GM18870 (cell line): ENCODE measurements at regions not wholly inside any gene's neighbourhood (a gene's known extent, or its start where the extent isn't known, plus 50 kb on each side); places are given as distances from the start of the nearest gene placed in this dataset.

Experiments
- ATAC-seq: cut with Tn5 transposase; IDR thresholded peaks from one replicate; pipeline ENCODE4 v1.9.1; 2021; ENCODE audit warnings: moderate library complexity; ENCODE audit not compliant: unreplicated experiment

DNA sequence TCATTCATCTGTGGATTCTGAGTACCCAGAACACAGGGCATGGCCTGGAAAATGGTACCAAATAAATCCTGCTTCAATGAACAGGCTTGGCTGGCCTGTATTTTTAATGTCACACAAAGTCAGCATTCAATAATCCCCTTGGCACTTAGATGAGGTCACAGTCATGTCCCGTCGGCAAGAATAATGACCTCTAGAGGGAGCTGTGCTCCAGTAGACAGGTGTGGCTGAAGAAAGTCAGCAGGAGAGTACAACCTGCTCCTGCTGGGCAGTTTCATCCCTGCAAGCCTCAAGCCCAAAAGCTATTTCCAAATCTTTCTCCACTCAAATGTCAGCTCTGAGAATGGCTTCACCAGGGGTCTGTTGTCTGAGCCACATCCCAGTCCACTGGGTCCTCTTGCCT, 404.0 kb upstream of the F9 start:
- peak; percentile 84 for ATAC-seq

DNA sequence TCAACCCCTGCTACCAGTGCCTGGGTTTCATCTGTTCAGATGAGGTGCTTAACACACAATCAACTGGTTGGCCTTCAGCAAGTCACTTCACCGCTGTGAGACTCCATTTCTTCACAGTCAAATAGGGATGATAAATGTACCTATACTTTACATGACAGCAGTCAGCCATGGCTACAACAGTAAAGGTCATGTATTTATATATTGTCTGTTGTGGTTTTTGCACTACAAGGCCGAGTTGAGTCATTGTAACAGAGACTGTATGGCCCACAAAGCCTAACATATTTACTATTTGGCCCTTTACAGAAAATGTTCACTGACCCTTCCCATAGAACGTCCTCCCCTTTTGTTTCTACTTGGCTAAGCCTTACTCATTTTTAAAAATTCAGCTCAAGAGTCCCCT, 404.6 kb upstream of the F9 start:
- no peak for ATAC-seq

DNA sequence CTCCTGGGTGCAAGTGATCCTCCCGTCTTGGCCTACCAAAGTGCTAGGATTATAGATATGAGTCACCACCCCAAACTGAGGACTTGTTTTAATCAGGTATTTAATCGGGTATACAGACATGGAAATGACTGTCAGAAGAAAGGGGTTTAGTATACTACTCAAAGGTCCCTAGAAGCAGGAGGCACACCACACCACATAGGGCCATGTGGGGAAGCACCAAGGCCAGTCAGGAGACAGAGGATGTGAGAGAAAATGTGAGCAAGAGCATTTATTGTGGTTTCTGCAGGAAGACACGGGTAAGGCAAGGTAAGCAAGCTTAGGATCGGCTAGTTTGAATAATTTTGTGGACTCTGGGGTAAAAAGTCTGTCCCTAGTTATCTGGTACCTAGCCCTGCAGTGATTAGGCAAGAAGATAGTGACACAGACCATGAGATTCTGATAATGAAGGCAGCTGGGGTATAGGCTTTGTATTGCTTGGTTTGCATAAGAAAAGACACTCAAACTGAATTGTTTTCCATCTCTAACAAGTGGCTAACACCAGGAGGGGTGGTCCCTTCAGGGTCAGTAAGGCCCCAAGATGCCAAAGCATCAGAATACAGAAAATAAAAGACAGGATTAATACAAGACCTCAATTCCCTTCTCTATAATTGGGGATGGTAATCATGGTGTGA, 408.8 kb upstream of the F9 start:
- ATAC-seq, result no peak

DNA sequence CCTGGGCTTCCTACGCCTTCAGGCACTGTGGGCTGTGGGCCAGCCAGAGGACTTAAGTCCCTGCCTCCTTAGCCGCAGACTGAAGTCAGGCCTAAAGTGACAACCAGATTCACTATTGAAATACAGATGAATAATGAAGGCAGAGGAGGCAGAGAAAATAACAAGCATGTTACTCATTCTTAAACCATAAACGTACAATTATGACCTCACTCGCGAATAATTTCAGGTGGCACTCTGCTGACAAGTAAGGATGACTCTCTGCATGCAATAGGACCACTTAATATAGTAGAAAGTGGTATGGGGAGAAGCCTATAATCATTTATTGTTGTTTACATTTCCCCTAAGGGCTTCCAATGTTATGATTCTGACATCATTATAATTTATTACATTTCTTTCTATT, 409.2 kb upstream of the FGF13 start:
- no peak for ATAC-seq

DNA sequence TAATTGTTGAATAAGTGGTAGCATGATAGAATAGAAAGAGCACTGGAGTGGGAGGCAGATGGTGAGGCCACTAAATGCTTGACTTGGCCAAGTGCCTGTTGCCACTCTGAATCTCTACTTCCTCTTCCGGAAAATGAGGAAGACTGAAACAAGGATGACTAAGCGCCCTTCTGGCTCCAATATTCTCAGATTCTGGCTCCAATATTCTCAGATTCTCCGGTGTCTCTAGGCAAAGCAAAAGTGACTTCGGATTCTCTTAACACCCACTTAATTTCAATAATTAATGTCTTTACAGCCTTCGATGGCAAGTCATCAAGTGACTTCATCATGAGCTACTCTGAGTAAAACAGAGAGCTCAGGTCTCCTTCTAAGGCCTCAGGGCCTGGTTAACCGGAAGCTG, 402.2 kb upstream of the FGF13 start:
- ATAC-seq, result no peak

DNA sequence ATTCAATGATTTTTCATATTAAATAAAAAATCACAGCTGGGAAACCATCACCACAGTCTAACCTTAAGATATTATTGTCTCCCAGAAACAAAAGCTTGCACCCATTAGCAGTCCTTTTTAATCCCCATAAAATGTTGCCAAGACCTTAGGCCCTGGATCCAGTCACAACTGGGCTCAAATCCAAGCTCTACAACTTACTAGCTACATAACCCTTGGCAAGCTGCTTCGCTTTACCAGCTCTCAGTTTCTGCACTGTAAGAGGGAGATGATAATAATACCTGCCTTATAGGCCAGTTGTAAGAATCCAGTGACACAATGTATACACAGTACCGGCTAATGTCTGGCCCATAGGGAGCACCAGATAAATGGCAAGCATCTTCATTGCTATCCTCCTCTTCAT, 400.9 kb upstream of the FGF13 start:
- no peak for ATAC-seq

DNA sequence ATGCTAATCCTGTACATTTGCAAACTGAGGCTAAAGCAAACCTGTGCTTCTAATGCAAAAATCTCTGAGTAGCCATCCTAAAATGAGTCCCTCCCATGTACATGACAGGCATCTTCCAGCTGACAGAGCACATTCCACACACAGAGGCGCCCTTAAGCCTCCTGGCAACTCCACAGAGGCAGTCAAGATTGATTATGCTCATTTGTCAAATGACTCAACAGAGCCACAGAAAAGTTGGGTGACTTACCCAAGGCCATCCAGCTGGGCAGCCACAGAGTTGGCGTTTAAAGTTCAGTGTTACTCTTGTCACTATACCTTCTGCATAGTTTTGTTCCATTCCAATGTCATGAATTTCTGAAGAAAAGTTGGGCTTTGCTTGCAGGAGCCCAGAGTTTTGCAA, 394.6 kb upstream of the FGF13 start:
- no peak for ATAC-seq

DNA sequence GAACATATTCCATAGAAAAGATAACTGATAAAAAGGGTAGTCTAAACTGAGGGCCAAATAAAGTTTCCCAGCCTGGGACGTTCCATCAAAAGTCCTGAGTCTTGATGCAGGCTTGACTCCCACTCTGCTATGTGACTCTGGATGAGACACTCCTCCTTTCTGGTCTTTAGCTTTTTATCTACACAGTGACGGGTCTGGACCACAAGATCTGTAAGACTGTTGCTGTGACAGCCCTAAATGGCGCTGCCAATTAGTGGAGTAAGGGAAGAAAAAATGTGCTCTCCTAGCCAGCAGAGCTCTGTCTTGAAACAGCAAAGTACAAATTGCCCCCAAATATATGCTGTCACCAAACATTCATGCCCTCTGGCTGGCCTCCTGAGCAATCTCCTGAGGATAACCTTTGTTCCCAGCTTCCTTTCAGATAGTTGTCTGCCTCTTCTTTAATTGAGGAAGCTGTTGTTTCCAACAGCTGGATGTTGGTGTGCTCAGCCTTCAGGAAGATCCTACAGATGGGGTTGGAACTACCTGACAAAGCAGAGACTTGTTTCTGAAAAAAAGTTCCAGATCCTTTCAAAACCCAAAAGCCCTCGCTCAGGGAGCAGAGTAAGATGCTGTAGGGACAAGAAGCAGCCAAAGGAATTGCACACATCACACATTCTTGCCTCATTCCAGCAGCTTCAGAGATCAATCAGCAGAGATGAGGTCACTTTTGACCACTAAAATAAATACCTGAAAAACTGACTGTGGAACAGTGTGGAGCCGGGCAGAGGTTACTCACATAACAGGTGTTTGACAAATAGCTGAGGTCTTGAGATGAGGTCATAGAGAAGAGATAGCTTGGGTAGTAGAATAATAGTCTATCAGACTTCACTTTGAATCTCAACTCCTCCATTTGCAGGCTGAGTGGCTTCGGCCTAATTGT, 383.4 kb upstream of the FGF13 start:
- ATAC-seq, result no peak

DNA sequence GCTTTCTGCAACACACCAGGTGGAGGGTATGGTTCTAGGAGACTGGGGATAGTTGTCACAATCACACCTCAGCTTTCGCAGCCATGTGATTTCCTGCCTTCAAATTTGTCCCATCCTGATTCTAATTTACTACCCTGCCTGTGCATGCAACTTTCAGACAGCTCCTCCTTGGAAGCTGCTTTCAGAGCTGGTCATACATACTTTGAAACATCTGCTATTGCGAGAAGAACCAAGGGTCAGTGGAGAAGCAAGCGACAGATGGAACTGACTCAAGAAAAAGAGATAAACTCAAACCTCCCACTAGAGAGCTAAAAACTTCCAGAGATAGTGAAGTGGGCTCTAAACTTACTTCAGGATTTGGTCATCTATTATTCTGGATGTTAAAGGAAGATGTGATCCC, 381.7 kb upstream of the FGF13 start:
- ATAC-seq, result no peak

DNA sequence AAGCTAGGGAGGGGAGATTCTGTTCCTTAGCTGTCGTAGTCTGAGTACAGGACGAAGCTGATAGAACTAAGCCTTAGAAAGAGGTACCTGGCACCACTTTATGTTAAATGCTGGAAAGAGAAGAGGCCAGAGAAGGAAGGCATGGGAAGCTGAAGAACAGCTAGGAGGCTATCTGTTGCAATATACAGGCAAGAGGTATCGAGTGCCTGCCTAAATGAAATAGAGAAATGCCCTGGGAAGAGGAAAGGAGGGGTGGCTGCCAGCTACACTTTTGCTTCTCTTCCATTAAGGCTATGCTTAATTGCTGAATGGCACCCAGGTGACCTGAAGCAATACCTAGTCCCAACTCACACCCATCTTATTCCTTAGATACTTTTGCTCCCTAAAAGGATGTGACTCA, 380.4 kb upstream of the FGF13 start:
- no peak for ATAC-seq

DNA sequence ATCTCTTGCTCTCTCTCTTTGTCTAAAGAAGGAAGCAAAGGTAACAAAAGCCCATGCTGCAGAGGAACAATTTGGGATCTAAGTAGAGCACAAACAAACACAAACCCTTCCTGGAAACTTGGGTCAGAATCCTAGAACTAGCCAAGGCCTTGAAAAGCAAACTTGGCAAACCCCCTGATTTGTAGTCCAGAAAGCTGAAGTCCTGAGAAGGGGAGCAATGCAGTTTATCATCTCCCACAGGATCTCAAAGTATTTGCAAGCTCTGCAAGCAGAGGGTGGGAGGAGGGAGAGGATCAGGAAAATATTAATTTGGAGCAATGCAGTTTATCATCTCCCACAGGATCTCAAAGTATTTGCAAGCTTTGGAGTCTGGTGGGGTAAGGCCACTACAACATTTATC, 379.5 kb upstream of the FGF13 start:
- ATAC-seq, result no peak

DNA sequence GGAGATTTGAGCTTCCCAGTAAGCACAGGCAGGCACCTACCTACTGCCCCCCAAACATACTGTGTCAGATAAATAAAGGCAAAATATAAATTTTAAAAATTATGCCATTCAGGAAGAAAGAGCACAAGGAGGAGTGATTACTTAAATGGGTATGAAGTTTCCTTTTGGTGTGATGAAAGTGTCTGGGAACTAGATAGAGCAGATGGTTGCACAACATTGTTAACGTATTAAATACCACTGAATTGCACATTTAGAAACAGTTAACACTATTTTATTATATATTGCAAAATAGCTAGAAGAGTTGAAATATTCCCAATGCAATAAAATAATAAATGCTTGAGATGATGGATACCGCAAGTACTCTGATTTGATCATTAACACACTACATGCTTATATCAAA, 374.7 kb upstream of the FGF13 start:
- no peak for ATAC-seq

DNA sequence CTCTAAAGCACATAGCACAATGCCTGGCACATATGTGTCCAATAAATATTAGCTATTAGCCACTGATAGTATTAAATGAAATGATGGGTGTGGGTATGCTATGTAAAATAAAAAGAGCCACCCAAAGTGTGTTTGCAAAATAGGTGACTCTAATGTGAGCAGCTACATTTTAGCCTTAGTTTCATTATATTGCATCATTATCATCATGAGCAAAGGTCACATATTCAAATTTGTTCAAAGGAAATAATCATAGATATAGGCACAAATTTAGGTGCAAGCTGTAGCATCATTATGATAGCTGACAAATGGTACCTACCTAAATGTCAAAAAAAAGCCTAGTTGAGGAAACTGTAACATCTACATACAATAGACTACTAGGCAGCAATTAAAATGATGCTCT, 373.9 kb upstream of the FGF13 start:
- ATAC-seq, result no peak

DNA sequence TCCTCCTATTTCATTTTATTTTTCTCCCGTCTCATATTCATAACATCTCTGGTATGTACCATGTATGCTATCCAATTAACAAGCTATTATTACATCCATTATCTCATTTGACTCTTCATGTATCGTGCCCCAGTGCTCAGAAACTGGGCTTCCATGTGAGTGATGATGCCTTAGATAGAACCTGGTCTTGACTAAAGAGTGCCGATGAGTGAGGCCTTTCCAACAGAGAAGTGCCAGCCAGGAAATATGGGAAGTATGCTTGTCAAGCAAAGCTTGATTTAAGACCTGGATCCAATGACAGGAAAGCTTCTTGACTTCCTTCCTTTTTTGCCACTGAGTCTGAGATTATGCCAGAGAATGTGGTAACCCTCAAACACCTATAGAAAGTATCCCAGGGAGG, 371.7 kb upstream of the FGF13 start:
- no peak for ATAC-seq

DNA sequence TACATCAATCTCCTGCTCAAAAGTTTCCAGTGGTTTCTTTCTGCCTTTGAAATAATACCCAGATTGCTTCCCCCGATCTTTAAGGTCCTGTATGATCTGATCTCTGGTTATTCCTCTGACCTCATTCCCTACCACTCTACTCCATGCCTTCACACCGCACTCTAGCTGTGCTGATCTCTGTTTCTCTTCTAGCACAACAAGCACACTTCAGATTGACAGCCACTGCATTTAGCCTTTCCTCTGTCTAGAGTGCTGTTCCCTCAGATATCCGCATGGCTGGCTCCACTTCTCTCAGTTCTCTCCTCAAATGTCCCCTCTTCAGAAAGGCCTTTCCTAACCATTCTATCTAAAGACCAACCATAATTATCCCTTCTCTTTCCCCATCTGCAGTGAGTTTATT, 370.4 kb upstream of the FGF13 start:
- no peak for ATAC-seq

DNA sequence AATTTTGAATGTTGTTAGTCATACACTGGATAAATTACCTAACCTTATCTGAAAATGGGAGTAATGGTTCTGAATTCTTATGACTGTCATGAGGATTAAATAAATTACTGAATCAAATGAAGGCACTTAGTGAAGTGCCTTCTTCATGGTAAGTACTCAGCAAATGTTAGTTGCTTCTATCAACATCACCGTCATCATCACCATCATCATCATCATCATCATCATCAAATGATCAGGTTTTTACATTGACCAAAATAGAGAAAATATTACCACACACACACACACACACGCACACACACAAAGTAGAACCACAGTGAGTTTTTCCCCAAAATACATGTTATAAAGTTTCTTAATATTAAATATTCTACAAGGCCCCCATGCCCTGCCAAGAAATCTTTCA, 368.3 kb upstream of the FGF13 start:
- no peak for ATAC-seq

DNA sequence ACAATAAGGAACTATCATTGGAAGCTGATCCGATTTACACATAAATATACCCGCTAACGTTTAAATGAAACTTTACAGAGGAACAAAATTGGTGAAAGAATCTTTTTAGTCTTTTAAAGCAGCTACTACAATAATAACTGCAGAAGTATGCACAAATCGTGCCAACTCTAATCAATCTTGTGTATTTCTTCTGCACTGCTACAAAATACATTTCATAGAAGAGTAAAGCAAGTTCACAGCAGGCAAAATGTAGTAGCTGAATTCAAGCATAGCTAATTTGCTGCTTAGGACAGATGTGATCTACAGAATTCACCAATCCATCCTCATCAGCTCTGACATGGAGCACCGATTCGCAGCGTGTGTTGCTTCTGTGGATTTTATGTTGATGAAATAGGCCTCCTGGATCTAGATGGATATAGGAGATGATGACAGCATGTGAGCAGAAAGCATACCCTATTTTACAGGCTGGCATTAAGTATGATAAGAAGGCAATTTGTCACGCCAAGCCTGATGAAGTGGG, 367.3 kb upstream of the FGF13 start:
- ATAC-seq, result no peak

DNA sequence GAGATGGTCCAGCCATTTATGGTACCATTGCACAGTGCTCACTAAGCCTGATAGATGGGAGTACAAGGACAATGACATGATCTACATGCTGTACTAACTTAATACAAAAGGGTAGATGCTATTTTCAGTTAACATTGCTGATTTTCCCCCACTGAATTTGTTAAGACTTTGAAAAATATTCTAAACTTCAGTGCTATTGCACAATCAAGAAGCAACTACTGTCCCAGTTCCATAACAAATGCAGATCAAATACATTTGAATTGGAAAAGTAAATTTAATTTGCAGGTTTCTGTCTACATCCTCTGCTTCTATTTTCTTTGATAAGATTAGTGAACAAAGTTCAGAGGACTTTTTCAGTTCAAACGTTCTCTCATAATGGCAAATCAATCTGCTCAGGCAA, 366.8 kb upstream of the FGF13 start:
- ATAC-seq, result no peak

DNA sequence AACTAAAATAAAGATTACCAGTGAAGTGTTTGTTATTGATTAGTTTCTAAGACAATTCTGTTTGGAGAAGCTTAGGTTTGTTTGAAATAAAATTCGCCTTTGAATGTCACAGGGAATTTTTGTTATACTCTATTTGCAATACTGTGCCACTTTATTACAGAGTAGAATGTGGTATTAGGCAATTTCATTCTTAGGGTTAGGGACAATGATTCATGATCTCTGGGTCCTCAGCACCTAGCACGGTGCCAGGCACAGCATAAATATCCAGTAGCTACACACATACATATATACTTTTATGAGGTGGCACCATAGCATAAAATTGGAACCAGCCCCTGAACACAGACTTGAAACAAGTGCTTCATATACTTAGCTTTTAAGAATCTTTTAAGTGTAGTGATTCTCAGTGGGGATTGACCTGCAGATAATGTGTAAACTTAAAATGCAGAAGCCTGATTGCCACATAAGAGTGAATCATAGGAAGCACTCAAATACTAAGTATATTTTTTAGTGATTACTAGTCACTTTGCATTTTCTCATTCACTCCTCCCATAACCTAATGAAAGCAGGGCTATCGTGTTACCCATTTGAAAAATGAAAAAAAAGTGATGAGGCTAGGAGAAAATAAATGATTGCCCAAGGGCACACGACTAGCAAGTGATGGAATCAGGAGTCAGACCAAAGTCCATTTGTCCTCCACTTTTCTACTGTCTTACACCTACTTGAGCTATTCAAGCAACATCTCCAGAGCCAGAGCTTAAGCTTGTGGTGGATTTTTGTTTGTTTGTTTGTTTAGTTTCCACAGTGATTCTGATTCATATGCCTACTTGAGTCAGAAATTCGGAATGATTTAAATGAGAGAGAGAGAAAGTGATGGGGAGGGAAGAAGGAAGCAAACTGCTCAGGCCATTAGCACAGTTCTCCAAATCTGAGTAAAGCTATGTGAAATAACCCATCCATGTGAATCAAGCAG, 366.0 kb upstream of the FGF13 start:
- ATAC-seq, result no peak

DNA sequence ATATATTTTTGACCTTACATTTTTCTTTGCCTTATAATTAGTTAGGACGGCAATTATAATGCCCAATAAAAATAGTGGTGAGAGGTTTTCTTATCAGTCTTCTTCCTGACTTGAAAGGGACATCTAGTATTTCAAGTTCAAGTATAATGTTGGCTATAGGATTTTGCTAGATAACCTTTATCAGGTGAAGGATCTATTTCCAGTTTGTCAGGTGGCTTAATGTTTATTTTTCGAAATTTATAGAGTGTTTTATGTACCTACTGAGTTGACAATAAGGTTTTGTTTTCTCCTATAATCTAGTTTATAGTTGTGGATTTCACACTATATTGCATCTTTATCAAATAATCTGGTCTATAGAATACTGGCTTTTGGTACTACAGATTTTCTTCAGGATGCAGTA, 351.8 kb upstream of the FGF13 start:
- no peak for ATAC-seq

DNA sequence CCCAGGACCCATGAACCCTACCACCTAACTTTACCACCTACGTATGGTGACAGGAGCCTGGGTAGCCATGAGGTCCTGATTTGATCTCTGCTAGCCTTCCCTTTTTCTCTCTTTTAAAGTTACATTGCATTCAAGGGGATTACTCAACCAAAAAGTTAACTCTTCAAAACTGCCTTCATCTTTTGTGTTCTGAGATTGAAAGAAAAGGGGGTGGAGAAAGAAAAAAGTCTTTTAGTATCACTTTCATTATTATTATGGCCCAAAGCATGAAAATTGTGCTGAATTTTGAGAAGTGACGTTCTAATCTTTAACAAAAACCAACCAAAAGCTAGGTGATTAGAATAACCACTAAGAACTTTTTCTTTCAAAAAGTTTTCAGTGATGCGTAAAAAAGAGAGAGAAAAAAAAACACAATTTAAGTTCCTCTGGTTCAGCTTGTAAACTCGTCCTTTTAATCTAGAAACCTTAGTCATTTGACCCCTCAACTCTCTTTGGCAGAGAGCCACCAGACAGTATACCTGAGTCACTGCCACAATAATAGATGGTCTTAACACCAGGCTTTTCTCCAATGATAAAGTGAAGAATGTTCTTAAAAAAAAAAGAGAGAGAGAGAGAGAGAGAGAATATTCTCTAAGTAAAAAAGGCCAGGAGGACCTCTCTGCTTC, 347.4 kb upstream of the FGF13 start:
- no peak for ATAC-seq
